GM23338 (cell line): ENCODE measurements at regions not wholly inside any gene's neighbourhood (a gene's known extent, or its start where the extent isn't known, plus 50 kb on each side); places are given as distances from the start of the nearest gene placed in this dataset.

ENCODE experiments used
- ATAC-seq: fragments of 200-7000 bp; cut with Tn5 transposase; 3 replicates; pipeline ENCODE4 v1.9.1; 2020
- DNase-seq: peaks from one replicate; pipeline ENCODE4 v3.0.0-alpha.2; 2015; ENCODE audit warnings: low spot score
- H2AFZ ChIP-seq: fragments of 200-600 bp; sonication (generic); 2 replicates; pipeline ENCODE4 v1.8.0; 2016; ENCODE audit warnings: antibody characterized with exemption, mild to moderate bottlenecking, moderate library complexity
- H3F3A ChIP-seq: fragments of 200-600 bp; sonication (generic); replicated peaks from 2 replicates; pipeline ENCODE4 v1.8.0; 2017; ENCODE audit warnings: antibody characterized with exemption, mixed run types, low read depth
- H3K27ac ChIP-seq: fragments of 200-600 bp; sonication (generic); 2 replicates; pipeline ENCODE4 v1.6.1; 2016; ENCODE audit warnings: low read depth
- H3K27me3 ChIP-seq: fragments of 200-600 bp; sonication (generic); 2 replicates; pipeline ENCODE4 v1.8.0; 2016; ENCODE audit warnings: mild to moderate bottlenecking, mixed run types, moderate library complexity; ENCODE audit not compliant: insufficient read depth
- H3K36me3 ChIP-seq: fragments of 200-600 bp; sonication (generic); 2 replicates; pipeline ENCODE4 v1.8.0; 2016; ENCODE audit warnings: mild to moderate bottlenecking; ENCODE audit not compliant: insufficient read depth
- H3K4me1 ChIP-seq: fragments of 200-600 bp; sonication (generic); 2 replicates; pipeline ENCODE4 v1.8.0; 2016; ENCODE audit warnings: mild to moderate bottlenecking, moderate library complexity; ENCODE audit not compliant: insufficient read depth
- H3K4me2 ChIP-seq: fragments of 200-600 bp; sonication (generic); 2 replicates; pipeline ENCODE4 v1.7.1; 2017; ENCODE audit warnings: mixed run types
- H3K4me3 ChIP-seq: fragments of 200-600 bp; sonication (generic); 2 replicates; pipeline ENCODE4 v1.6.1; 2016; ENCODE audit warnings: mixed run types
- H3K79me2 ChIP-seq: fragments of 200-600 bp; sonication (generic); replicated peaks from 2 replicates; pipeline ENCODE4 v1.8.0; 2017; ENCODE audit warnings: mild to moderate bottlenecking; ENCODE audit not compliant: insufficient read depth
- H3K9me2 ChIP-seq: fragments of 200-600 bp; sonication (generic); 2 replicates; pipeline ENCODE4 v1.8.0; 2017; ENCODE audit not compliant: insufficient read depth
- H4K20me1 ChIP-seq: fragments of 200-600 bp; sonication (generic); replicated peaks from 2 replicates; pipeline ENCODE4 v1.8.0; 2017; ENCODE audit warnings: mild to moderate bottlenecking; ENCODE audit not compliant: insufficient read depth
- H3K27ac Mint-ChIP-seq: 2 replicates; pipeline ENCODE4 v1.8.0; 2020; ENCODE audit warnings: inconsistent platforms, mild to moderate bottlenecking, moderate library complexity, mixed read lengths
- H3K27me3 Mint-ChIP-seq: 3 replicates; pipeline ENCODE4 v1.8.0; 2022; ENCODE audit warnings: low read depth, mild to moderate bottlenecking, moderate library complexity, mixed read lengths, inconsistent platforms; ENCODE audit not compliant: insufficient read depth, poor library complexity
- H3K36me3 Mint-ChIP-seq: 3 replicates; pipeline ENCODE4 v1.8.0; 2021; ENCODE audit warnings: low read depth, mild to moderate bottlenecking, inconsistent platforms, moderate library complexity, mixed read lengths
- H3K4me1 Mint-ChIP-seq: 3 replicates; pipeline ENCODE4 v1.8.0; 2020; ENCODE audit warnings: mild to moderate bottlenecking, inconsistent platforms, mixed read lengths
- H3K4me3 Mint-ChIP-seq: 3 replicates; pipeline ENCODE4 v1.8.0; 2021; ENCODE audit warnings: moderate library complexity, mild to moderate bottlenecking, inconsistent platforms, mixed read lengths
- H3K9me3 Mint-ChIP-seq: 3 replicates; pipeline ENCODE4 v1.8.0; 2020; ENCODE audit warnings: moderate library complexity, mild to moderate bottlenecking, inconsistent platforms, mixed read lengths
- CREB1 ChIP-seq: fragments of 250-450 bp; sonication (Bioruptor Pico); IDR thresholded peaks from 2 replicates; pipeline ENCODE4 v1.5.0; 2020; ENCODE audit warnings: low read depth, mild to moderate bottlenecking, moderate library complexity
- CTCF ChIP-seq, 2 experiments: fragments of 200-600 bp in 1 of 2; sonication (generic) in 1 of 2; conservative IDR thresholded peaks; 2 replicates each; pipeline versions ENCODE4 v1.5.1 to v1.6.1; 2016 to 2017; ENCODE audit warnings: antibody characterized with exemption in 2 of 2, low read depth in 2 of 2, mild to moderate bottlenecking in 2 of 2, moderate library complexity in 1 of 2
- ETS1 ChIP-seq: IDR thresholded peaks from 2 replicates; pipeline ENCODE4 v1.6.1; 2016; ENCODE audit warnings: antibody characterized with exemption
- EZH2 ChIP-seq: fragments of 200-600 bp; sonication (generic); IDR thresholded peaks from one replicate; pipeline ENCODE4 v1.8.0; 2017; ENCODE audit warnings: antibody characterized with exemption, mild to moderate bottlenecking, low read depth; ENCODE audit not compliant: unreplicated experiment
- EZH2phosphoT487 ChIP-seq: fragments of 200-600 bp; sonication (generic); IDR thresholded peaks from one replicate; pipeline ENCODE4 v1.8.1; 2018; ENCODE audit warnings: antibody characterized with exemption; ENCODE audit not compliant: unreplicated experiment
- JUNB ChIP-seq: IDR thresholded peaks from one replicate; pipeline ENCODE4 v1.6.1; 2016; ENCODE audit warnings: antibody characterized with exemption; ENCODE audit not compliant: unreplicated experiment
- NANOG ChIP-seq: IDR thresholded peaks from 2 replicates; pipeline ENCODE4 v1.6.1; 2016; ENCODE audit warnings: antibody characterized with exemption, borderline replicate concordance
- POLR2AphosphoS5 ChIP-seq: IDR thresholded peaks from 2 replicates; pipeline ENCODE4 v1.6.1; 2016; ENCODE audit warnings: antibody characterized with exemption, low read depth
- STAT1 ChIP-seq: IDR thresholded peaks from one replicate; pipeline ENCODE4 v1.6.1; 2016; ENCODE audit warnings: antibody characterized with exemption; ENCODE audit not compliant: unreplicated experiment
- ZNF114 ChIP-seq: fragments of 250-450 bp; sonication (Bioruptor Pico); IDR thresholded peaks from 2 replicates; pipeline ENCODE4 v1.5.0; 2020; ENCODE audit warnings: mild to moderate bottlenecking, moderate library complexity
- ZNF331 ChIP-seq: fragments of 250-450 bp; sonication (Bioruptor Pico); IDR thresholded peaks from 2 replicates; pipeline ENCODE4 v1.5.0; 2020; ENCODE audit warnings: low read depth, mild to moderate bottlenecking, moderate library complexity
- TF ChIP-seq, protein P1 (sequence below): fragments of 250-450 bp; sonication (Bioruptor Pico); IDR thresholded peaks from 2 replicates; pipeline ENCODE4 v1.5.0; 2020; ENCODE audit warnings: mild to moderate bottlenecking, moderate library complexity
- TF ChIP-seq, protein P2 (sequence below): IDR thresholded peaks from one replicate; pipeline ENCODE4 v1.6.1; 2018; ENCODE audit warnings: antibody characterized with exemption; ENCODE audit not compliant: unreplicated experiment

DNA sequence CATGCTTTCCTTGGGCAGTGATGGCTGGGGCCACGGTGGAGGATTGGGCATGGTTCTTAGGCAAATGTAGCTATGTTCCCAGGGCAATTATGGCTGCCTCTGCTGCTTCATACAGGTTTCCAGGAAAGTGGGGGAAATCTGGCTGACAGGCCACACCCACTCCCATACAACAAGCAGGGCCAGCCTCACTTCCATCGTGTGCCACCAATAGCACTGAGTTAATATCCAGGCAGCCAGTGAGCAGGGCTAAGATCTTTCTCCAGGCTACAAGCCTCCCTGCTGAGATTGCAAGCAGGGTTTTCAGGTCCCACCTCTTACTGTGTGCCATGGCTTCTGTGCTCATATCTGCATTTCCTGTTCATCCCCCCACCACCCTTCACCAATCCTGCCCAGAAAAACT lies 1291.9 kb downstream of the SI start:
- Histone ChIP-seq H3K9me2 (peaks cover 6% of the 10 kb centered on the region; the same call in 1 of the 2 replicates), H3K79me2 (no peaks in the 10 kb centered on the region), H3K4me2 (no peak overlapping the region), H3K4me3 (no peak overlapping the region), H3K27ac (no peak overlapping the region), H2AFZ (no peak overlapping the region), H3K27me3 (no peaks in the 10 kb centered on the region), H3F3A (no peaks in the 10 kb centered on the region), H4K20me1 (no peaks in the 10 kb centered on the region), H3K4me1 (no peaks in the 10 kb centered on the region), H3K36me3 (no peaks in the 10 kb centered on the region)
- Mint-ChIP-seq H3K9me3 (0 out of 3 replicates have a peak, but pooled peaks cover 4% of the 10 kb centered on the region), H3K4me3 (no peak overlapping the region), H3K27me3 (no peaks in the 10 kb centered on the region), H3K27ac (no peak overlapping the region), H3K36me3 (peaks cover 4% of the 10 kb centered on the region; the same call in 1 of the 3 replicates), H3K4me1 (no peaks in the 10 kb centered on the region)
- TF ChIP-seq CTCF (conservative IDR thresholded peaks at IDR 0.05; ENCODE audit: low read depth in 2 of 2) (no peak), STAT1 (no peak), EZH2 (no peak), POLR2AphosphoS5 (no peak), JUNB (no peak), NANOG (no peak), CREB1 (CRISPR knock-in tag) (no peak), EZH2phosphoT487 (no peak), ETS1 (no peak), ZNF114 (CRISPR knock-in tag) (no peak), ZNF331 (no peak)
- TF ChIP-seq, protein P1, sequence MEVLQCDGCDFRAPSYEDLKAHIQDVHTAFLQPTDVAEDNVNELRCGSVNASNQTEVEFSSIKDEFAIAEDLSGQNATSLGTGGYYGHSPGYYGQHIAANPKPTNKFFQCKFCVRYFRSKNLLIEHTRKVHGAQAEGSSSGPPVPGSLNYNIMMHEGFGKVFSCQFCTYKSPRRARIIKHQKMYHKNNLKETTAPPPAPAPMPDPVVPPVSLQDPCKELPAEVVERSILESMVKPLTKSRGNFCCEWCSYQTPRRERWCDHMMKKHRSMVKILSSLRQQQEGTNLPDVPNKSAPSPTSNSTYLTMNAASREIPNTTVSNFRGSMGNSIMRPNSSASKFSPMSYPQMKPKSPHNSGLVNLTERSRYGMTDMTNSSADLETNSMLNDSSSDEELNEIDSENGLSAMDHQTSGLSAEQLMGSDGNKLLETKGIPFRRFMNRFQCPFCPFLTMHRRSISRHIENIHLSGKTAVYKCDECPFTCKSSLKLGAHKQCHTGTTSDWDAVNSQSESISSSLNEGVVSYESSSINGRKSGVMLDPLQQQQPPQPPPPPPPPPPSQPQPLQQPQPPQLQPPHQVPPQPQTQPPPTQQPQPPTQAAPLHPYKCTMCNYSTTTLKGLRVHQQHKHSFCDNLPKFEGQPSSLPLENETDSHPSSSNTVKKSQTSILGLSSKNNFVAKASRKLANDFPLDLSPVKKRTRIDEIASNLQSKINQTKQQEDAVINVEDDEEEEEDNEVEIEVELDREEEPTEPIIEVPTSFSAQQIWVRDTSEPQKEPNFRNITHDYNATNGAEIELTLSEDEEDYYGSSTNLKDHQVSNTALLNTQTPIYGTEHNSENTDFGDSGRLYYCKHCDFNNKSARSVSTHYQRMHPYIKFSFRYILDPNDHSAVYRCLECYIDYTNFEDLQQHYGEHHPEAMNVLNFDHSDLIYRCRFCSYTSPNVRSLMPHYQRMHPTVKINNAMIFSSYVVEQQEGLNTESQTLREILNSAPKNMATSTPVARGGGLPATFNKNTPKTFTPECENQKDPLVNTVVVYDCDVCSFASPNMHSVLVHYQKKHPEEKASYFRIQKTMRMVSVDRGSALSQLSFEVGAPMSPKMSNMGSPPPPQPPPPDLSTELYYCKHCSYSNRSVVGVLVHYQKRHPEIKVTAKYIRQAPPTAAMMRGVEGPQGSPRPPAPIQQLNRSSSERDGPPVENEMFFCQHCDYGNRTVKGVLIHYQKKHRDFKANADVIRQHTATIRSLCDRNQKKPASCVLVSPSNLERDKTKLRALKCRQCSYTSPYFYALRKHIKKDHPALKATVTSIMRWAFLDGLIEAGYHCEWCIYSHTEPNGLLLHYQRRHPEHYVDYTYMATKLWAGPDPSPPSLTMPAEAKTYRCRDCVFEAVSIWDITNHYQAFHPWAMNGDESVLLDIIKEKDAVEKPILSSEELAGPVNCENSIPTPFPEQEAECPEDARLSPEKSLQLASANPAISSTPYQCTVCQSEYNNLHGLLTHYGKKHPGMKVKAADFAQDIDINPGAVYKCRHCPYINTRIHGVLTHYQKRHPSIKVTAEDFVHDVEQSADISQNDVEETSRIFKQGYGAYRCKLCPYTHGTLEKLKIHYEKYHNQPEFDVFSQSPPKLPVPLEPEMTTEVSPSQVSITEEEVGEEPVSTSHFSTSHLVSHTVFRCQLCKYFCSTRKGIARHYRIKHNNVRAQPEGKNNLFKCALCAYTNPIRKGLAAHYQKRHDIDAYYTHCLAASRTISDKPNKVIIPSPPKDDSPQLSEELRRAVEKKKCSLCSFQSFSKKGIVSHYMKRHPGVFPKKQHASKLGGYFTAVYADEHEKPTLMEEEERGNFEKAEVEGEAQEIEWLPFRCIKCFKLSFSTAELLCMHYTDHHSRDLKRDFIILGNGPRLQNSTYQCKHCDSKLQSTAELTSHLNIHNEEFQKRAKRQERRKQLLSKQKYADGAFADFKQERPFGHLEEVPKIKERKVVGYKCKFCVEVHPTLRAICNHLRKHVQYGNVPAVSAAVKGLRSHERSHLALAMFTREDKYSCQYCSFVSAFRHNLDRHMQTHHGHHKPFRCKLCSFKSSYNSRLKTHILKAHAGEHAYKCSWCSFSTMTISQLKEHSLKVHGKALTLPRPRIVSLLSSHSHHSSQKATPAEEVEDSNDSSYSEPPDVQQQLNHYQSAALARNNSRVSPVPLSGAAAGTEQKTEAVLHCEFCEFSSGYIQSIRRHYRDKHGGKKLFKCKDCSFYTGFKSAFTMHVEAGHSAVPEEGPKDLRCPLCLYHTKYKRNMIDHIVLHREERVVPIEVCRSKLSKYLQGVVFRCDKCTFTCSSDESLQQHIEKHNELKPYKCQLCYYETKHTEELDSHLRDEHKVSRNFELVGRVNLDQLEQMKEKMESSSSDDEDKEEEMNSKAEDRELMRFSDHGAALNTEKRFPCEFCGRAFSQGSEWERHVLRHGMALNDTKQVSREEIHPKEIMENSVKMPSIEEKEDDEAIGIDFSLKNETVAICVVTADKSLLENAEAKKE: no peak
- TF ChIP-seq, protein P2, sequence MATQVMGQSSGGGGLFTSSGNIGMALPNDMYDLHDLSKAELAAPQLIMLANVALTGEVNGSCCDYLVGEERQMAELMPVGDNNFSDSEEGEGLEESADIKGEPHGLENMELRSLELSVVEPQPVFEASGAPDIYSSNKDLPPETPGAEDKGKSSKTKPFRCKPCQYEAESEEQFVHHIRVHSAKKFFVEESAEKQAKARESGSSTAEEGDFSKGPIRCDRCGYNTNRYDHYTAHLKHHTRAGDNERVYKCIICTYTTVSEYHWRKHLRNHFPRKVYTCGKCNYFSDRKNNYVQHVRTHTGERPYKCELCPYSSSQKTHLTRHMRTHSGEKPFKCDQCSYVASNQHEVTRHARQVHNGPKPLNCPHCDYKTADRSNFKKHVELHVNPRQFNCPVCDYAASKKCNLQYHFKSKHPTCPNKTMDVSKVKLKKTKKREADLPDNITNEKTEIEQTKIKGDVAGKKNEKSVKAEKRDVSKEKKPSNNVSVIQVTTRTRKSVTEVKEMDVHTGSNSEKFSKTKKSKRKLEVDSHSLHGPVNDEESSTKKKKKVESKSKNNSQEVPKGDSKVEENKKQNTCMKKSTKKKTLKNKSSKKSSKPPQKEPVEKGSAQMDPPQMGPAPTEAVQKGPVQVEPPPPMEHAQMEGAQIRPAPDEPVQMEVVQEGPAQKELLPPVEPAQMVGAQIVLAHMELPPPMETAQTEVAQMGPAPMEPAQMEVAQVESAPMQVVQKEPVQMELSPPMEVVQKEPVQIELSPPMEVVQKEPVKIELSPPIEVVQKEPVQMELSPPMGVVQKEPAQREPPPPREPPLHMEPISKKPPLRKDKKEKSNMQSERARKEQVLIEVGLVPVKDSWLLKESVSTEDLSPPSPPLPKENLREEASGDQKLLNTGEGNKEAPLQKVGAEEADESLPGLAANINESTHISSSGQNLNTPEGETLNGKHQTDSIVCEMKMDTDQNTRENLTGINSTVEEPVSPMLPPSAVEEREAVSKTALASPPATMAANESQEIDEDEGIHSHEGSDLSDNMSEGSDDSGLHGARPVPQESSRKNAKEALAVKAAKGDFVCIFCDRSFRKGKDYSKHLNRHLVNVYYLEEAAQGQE: no peak
- DNase-seq (no peak), ATAC-seq (no peak)
